Upper lobe of right lung (tissue), 1 donor: ENCODE measurements at regions not wholly inside any gene's neighbourhood (a gene's known extent, or its start where the extent isn't known, plus 50 kb on each side); places are given as distances from the start of the nearest gene placed in this dataset.

Experiments used
- ATAC-seq: fragments of 200-7000 bp; cut with Tn5 transposase; one replicate; pipeline ENCODE4 v1.9.1; 2020; ENCODE audit warnings: mild to moderate bottlenecking, moderate library complexity
- DNase-seq: peaks from one replicate; pipeline ENCODE4 v3.0.0-alpha.2; 2020
- H3K27ac ChIP-seq: fragments of 200-600 bp; one replicate; pipeline ENCODE4 v1.8.0; 2022
- H3K27me3 ChIP-seq: fragments of 200-600 bp; one replicate; pipeline ENCODE4 v1.8.0; 2022; ENCODE audit warnings: mild to moderate bottlenecking
- H3K36me3 ChIP-seq: fragments of 200-600 bp; one replicate; pipeline ENCODE4 v1.8.0; 2022
- H3K4me1 ChIP-seq: fragments of 200-600 bp; one replicate; pipeline ENCODE4 v1.8.0; 2022
- H3K4me3 ChIP-seq: fragments of 200-600 bp; one replicate; pipeline ENCODE4 v1.8.0; 2022; ENCODE audit warnings: mild to moderate bottlenecking
- H3K9me3 ChIP-seq: fragments of 200-600 bp; one replicate; pipeline ENCODE4 v1.8.0; 2022
- CTCF ChIP-seq: fragments of 200-600 bp; IDR thresholded peaks from one replicate; pipeline ENCODE4 v1.8.0; 2022; ENCODE audit warnings: antibody characterized with exemption
- intact Hi-C: fragments of 100-400 bp; cut with DNase I; formaldehyde crosslinking; loops from one replicate; pipeline ENCODE4 v1.11.0; 2022
- donor health status: DM: no; HTN: yes; CAD: no; lungs with severe emphysema.

- DNase-seq (no peak), ATAC-seq (no peak)
- H3K4me3 ChIP-seq = no peak overlapping the region
- no peak overlapping the region for H3K27ac ChIP-seq
- no peaks in the 10 kb centered on the region for H3K4me1 ChIP-seq
- H3K27me3 ChIP-seq = no peaks in the 10 kb centered on the region
- intact Hi-C loops = loop anchor here (10.0 kb wide), 1 partner anchor 473 kb away; no protein-coding TSS in a partner anchor
- H3K9me3 ChIP-seq = no peaks in the 10 kb centered on the region
- no peaks in the 10 kb centered on the region for H3K36me3 ChIP-seq
- no peak for TF ChIP-seq CTCF
Observed at GRCh38 chr6:134647861-134648260, 302.0 kb downstream of the ALDH8A1 start.

- no peak overlapping the region for H3K27ac ChIP-seq
- intact Hi-C loops = loop anchor here (10.0 kb wide), 1 partner anchor 468 kb away; no protein-coding TSS in a partner anchor
Observed at GRCh38 chr6:134642819-134643218, 307.1 kb downstream of the ALDH8A1 start.

GRCh38 chr6:134642279-134642678 is 307.6 kb downstream of the ALDH8A1 start:
- no peaks in the 10 kb centered on the region for H3K36me3 ChIP-seq
- no peak overlapping the region for H3K4me3 ChIP-seq
- intact Hi-C loops = loop anchor here (10.0 kb wide), 1 partner anchor 467 kb away; no protein-coding TSS in a partner anchor
- H3K27me3 ChIP-seq = no peaks in the 10 kb centered on the region
- TF ChIP-seq CTCF = no peak
- H3K4me1 ChIP-seq = peaks cover 3% of the 10 kb centered on the region
- ATAC-seq (no peak), DNase-seq (no peak)
- no peaks in the 10 kb centered on the region for H3K9me3 ChIP-seq
- H3K27ac ChIP-seq = no peak overlapping the region

More at GRCh38 chr6:134642819-134643218, 307.1 kb downstream of the ALDH8A1 start:
- no peaks in the 10 kb centered on the region for H3K36me3 ChIP-seq
- no peaks in the 10 kb centered on the region for H3K27me3 ChIP-seq
- H3K4me3 ChIP-seq = no peak overlapping the region
- peaks cover 3% of the 10 kb centered on the region for H3K4me1 ChIP-seq
- DNase-seq = no peak
- ATAC-seq = no peak
- TF ChIP-seq CTCF = no peak
- no peaks in the 10 kb centered on the region for H3K9me3 ChIP-seq

GRCh38 chr6:134640975-134641429 is 308.9 kb downstream of the ALDH8A1 start:
- H3K36me3 ChIP-seq = no peaks in the 10 kb centered on the region
- H3K9me3 ChIP-seq = no peaks in the 10 kb centered on the region
- H3K4me1 ChIP-seq = peaks cover 3% of the 10 kb centered on the region
- ATAC-seq (peak; percentile 97), DNase-seq (peak; percentile 69)
- peak overlapping the region; percentile 17 for H3K27ac ChIP-seq
- intact Hi-C loops = loop anchor here (10.0 kb wide), 1 partner anchor 466 kb away; no protein-coding TSS in a partner anchor
- H3K27me3 ChIP-seq = no peaks in the 10 kb centered on the region
- no peak overlapping the region for H3K4me3 ChIP-seq
- peak; percentile 96 for TF ChIP-seq CTCF

- ATAC-seq (no peak), DNase-seq (no peak)
- peaks cover 3% of the 10 kb centered on the region for H3K4me1 ChIP-seq
- H3K27me3 ChIP-seq = no peaks in the 10 kb centered on the region
- H3K4me3 ChIP-seq = no peak overlapping the region
- TF ChIP-seq CTCF = no peak
- intact Hi-C loops = loop anchor here (10.0 kb wide), 1 partner anchor 465 kb away; no protein-coding TSS in a partner anchor
- H3K27ac ChIP-seq = no peak overlapping the region
- H3K36me3 ChIP-seq = no peaks in the 10 kb centered on the region
- no peaks in the 10 kb centered on the region for H3K9me3 ChIP-seq
Observed at GRCh38 chr6:134640229-134640628, 309.7 kb downstream of the ALDH8A1 start.
